ENCODE measurements at regions not wholly inside any gene's neighbourhood (a gene's known extent, or its start where the extent isn't known, plus 50 kb on each side); places are given as distances from the start of the nearest gene placed in this dataset.

- no peak for TF ChIP-seq POLR2A (IDR thresholded peaks at IDR 0.05)
- TF ChIP-seq CTCF (IDR thresholded peaks at IDR 0.05), result no peak
- no peak for TF ChIP-seq POLR2AphosphoS5 (IDR thresholded peaks at IDR 0.05)
Observed at GRCh38 chr2:88868861-88869260, 177.4 kb downstream of the RPIA start.
